ENCODE measurements at regions not wholly inside any gene's neighbourhood (a gene's known extent, or its start where the extent isn't known, plus 50 kb on each side); places are given as distances from the start of the nearest gene placed in this dataset.

DNA sequence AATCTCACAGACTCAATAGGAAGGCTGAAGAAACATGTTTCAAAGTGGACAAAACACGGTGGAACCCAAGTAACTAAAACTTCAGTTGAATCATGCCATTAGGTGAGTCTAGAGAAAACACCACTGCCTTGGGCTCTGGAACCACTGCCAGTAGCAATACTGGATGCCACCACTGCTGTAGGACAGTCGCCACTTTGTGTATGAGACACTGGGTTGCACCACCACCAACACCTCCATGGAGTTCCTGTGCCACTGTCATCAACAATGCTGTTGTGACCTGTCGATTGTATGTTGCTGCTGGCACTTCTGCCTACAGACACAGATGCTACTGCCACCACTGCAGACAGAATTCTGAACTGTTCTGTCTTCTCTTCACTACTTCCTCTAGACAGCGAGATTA, 686.7 kb downstream of the METTL4 start:
- no peak for TF ChIP-seq KAT7 (CRISPR knock-in tag; IDR thresholded peaks at IDR 0.05; ENCODE audit: borderline replicate concordance)
- TF ChIP-seq, protein P1, sequence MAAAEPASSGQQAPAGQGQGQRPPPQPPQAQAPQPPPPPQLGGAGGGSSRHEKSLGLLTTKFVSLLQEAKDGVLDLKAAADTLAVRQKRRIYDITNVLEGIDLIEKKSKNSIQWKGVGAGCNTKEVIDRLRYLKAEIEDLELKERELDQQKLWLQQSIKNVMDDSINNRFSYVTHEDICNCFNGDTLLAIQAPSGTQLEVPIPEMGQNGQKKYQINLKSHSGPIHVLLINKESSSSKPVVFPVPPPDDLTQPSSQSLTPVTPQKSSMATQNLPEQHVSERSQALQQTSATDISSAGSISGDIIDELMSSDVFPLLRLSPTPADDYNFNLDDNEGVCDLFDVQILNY (CRISPR knock-in tag; IDR thresholded peaks at IDR 0.05): no peak

All from WTC11 (cell line).